NCI-H146 (cell line): ENCODE measurements at regions not wholly inside any gene's neighbourhood (a gene's known extent, or its start where the extent isn't known, plus 50 kb on each side); places are given as distances from the start of the nearest gene placed in this dataset.

Source experiments
- DNase-seq: peaks from one replicate; lab custom pipeline; 2025; lab: John Stamatoyannopoulos, UW

GRCh38 chr5:115377468-115378217 lies 81.2 kb upstream of the CCDC112 start:
- no peak for DNase-seq

- no peak for DNase-seq
These were observed 79.4 kb upstream of the CCDC112 start for GRCh38 chr5:115375893-115376292.

GRCh38 chr5:115374057-115374775 lies 77.8 kb upstream of the CCDC112 start:
- peak; percentile 27 for DNase-seq

GRCh38 chr5:115372146-115372545 lies 75.7 kb upstream of the CCDC112 start:
- peak; percentile 43 for DNase-seq

- DNase-seq: no peak
These were observed 73.1 kb upstream of the CCDC112 start for GRCh38 chr5:115369430-115370144.

- peak; percentile 36 for DNase-seq
These were observed 69.8 kb upstream of the CCDC112 start for GRCh38 chr5:115366223-115366622.

GRCh38 chr5:115363879-115364278 lies 67.4 kb upstream of the CCDC112 start:
- DNase-seq: no peak

- DNase-seq: peak; percentile 26
These were observed 63.7 kb upstream of the CCDC112 start for GRCh38 chr5:115360046-115360685.

GRCh38 chr5:115355767-115356381 lies 59.4 kb upstream of the CCDC112 start:
- DNase-seq: no peak

- no peak for DNase-seq
These were observed 58.6 kb upstream of the CCDC112 start for GRCh38 chr5:115355095-115355494.

- DNase-seq: no peak
These were observed 57.8 kb upstream of the CCDC112 start for GRCh38 chr5:115354246-115354645.

GRCh38 chr5:115352571-115352970 lies 56.1 kb upstream of the CCDC112 start:
- DNase-seq: no peak

- DNase-seq: no peak
These were observed 55.1 kb upstream of the CCDC112 start for GRCh38 chr5:115351356-115352195.

GRCh38 chr5:115350894-115351293 lies 54.4 kb upstream of the CCDC112 start:
- no peak for DNase-seq

- peak; percentile 49 for DNase-seq
These were observed 52.8 kb upstream of the CCDC112 start for GRCh38 chr5:115349001-115349817.

GRCh38 chr5:115348175-115348574 lies 51.7 kb upstream of the CCDC112 start:
- peak; percentile 12 for DNase-seq
